ENCODE measurements at regions not wholly inside any gene's neighbourhood (a gene's known extent, or its start where the extent isn't known, plus 50 kb on each side); places are given as distances from the start of the nearest gene placed in this dataset.

DNA sequence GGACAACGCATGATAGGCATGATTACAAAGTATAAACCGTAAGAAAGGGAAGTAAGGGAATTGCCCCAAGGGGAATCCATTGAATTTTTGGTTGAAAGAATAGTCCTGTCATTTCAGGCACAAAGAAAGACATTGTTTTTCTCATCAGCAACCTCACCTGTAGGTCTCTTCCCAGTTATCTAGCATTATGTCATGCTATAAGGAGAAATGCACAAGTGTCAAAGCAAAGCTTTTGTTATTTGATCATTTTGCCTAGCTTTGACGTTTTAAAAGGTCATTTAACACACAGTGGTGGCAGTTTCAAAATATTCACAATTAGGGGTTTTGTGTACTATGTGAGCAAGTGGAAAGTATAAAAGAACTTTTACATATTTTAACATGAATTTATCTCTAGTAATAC, 796.2 kb upstream of the MIR17HG start:
- Histone ChIP-seq H3K4me1 (no peaks in the 10 kb centered on the region), H3K4me3 (no peak overlapping the region), H3K27me3 (no peaks in the 10 kb centered on the region), H3K27ac (no peak overlapping the region), H3K36me3 (no peaks in the 10 kb centered on the region), H3K9me3 (no peaks in the 10 kb centered on the region)
- 71% methylated on average over 3 of the region's 3 CpGs for WGBS (ENCODE audit: insufficient coverage, low coverage, low lambda C conversion rate, missing lambda C conversion rate)
- DNase-seq, result no peak
- intact Hi-C loops (cut with DNase I), result no loop called here
- no peak for ATAC-seq
- TF ChIP-seq POLR2A (IDR thresholded peaks at IDR 0.05) (no peak), CTCF (IDR thresholded peaks at IDR 0.05) (no peak)

GRCh38 chr13:90552702-90553101, 794.8 kb upstream of the MIR17HG start:
- intact Hi-C loops (cut with DNase I), result no loop called here
- Histone ChIP-seq H3K27me3 (no peaks in the 10 kb centered on the region), H3K27ac (no peak overlapping the region), H3K4me1 (no peaks in the 10 kb centered on the region), H3K4me3 (no peak overlapping the region), H3K36me3 (no peaks in the 10 kb centered on the region), H3K9me3 (no peaks in the 10 kb centered on the region)
- DNase-seq (no peak), ATAC-seq (no peak)
- no peak for TF ChIP-seq POLR2A (IDR thresholded peaks at IDR 0.05)
- no peak for TF ChIP-seq CTCF (IDR thresholded peaks at IDR 0.05)
- 63% methylated on average over 2 of the region's 2 CpGs for WGBS (ENCODE audit: insufficient coverage, low coverage, low lambda C conversion rate, missing lambda C conversion rate)

GRCh38 chr13:90553159-90553558, 794.3 kb upstream of the MIR17HG start:
- ATAC-seq, result no peak
- intact Hi-C loops (cut with DNase I), result no loop called here
- WGBS (ENCODE audit: insufficient coverage, low coverage, low lambda C conversion rate, missing lambda C conversion rate), result 41% methylated on average over 3 of the region's 3 CpGs

GRCh38 chr13:90557626-90558025, 789.9 kb upstream of the MIR17HG start:
- Histone ChIP-seq H3K4me1 (no peaks in the 10 kb centered on the region), H3K27me3 (no peaks in the 10 kb centered on the region), H3K36me3 (no peaks in the 10 kb centered on the region), H3K27ac (no peak overlapping the region), H3K4me3 (no peak overlapping the region), H3K9me3 (no peaks in the 10 kb centered on the region)
- intact Hi-C loops (cut with DNase I), result no loop called here
- ATAC-seq (no peak), DNase-seq (no peak)
- WGBS (ENCODE audit: insufficient coverage, low coverage, low lambda C conversion rate, missing lambda C conversion rate), result 51% methylated on average over 2 of the region's 2 CpGs
- TF ChIP-seq POLR2A (IDR thresholded peaks at IDR 0.05), result no peak
- TF ChIP-seq CTCF (IDR thresholded peaks at IDR 0.05), result no peak

More at GRCh38 chr13:90553159-90553558, 794.3 kb upstream of the MIR17HG start:
- Histone ChIP-seq H3K9me3 (no peaks in the 10 kb centered on the region), H3K4me3 (no peak overlapping the region), H3K4me1 (no peaks in the 10 kb centered on the region), H3K36me3 (no peaks in the 10 kb centered on the region), H3K27me3 (no peaks in the 10 kb centered on the region), H3K27ac (no peak overlapping the region)
- no peak for DNase-seq
- TF ChIP-seq CTCF (IDR thresholded peaks at IDR 0.05), result no peak
- no peak for TF ChIP-seq POLR2A (IDR thresholded peaks at IDR 0.05)

- Histone ChIP-seq H3K36me3 (no peaks in the 10 kb centered on the region), H3K4me1 (no peaks in the 10 kb centered on the region), H3K27ac (no peak overlapping the region), H3K27me3 (no peaks in the 10 kb centered on the region), H3K9me3 (no peaks in the 10 kb centered on the region), H3K4me3 (no peak overlapping the region)
- ATAC-seq, result no peak
- DNase-seq, result no peak
- intact Hi-C loops (cut with DNase I), result no loop called here
- WGBS (ENCODE audit: insufficient coverage, low coverage, low lambda C conversion rate, missing lambda C conversion rate), result 59% methylated on average over 1 of the region's 1 CpG
- TF ChIP-seq CTCF (IDR thresholded peaks at IDR 0.05), result no peak
- TF ChIP-seq POLR2A (IDR thresholded peaks at IDR 0.05), result no peak
These were observed 785.0 kb upstream of the MIR17HG start for GRCh38 chr13:90562443-90562842.
